ENCODE measurements at regions not wholly inside any gene's neighbourhood (a gene's known extent, or its start where the extent isn't known, plus 50 kb on each side); places are given as distances from the start of the nearest gene placed in this dataset.

DNA sequence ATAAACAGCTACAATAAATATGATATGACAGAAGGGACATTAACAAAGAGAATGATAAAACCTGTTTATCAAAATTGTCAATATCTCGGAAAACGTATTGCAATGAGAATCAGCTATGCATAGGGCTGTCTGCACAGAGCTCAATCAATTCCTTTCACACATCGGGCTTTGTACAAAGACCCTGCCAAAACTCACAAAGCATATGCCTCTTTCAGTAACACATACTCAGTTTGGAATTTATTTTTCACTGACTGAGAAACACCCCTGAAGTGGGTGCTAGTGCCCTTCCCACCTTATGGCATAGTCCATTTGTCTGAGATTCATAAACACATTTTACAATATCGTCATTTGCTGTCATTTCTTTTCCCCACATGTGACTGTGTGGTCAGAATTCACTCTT is 815.8 kb upstream of the FAM98A start:
- Histone ChIP-seq H3K79me2 (ENCODE audit: insufficient read depth, low read depth, low read length) (no peaks in the 10 kb centered on the region), H3K4me1 (ENCODE audit: insufficient read depth, low read length, poor library complexity, severe bottlenecking) (no peaks in the 10 kb centered on the region), H3K4me3 (ENCODE audit: low read depth, low read length, poor library complexity, severe bottlenecking) (no peak overlapping the region), H3K4me2 (ENCODE audit: low read length) (no peak overlapping the region), H3K27ac (ENCODE audit: low read depth, low read length, poor library complexity, severe bottlenecking) (no peak overlapping the region), H4K20me1 (ENCODE audit: insufficient read depth, low read length) (no peaks in the 10 kb centered on the region), H3K9me2 (ENCODE audit: insufficient read depth, low read length) (no peaks in the 10 kb centered on the region), H2AFZ (ENCODE audit: low read length) (no peak overlapping the region), H3K36me3 (ENCODE audit: insufficient read depth, low read length) (no peaks in the 10 kb centered on the region), H3K9me3 (ENCODE audit: low read length) (no peaks in the 10 kb centered on the region)
- DNase-seq (ENCODE audit: low spot score) = no peak
- POLR2A ChIA-PET = interaction anchor here (0.6 kb wide), 1 partner anchor 1302 kb away, joined by 3 read pairs; no protein-coding TSS in a partner anchor
- TF ChIP-seq, protein P1, sequence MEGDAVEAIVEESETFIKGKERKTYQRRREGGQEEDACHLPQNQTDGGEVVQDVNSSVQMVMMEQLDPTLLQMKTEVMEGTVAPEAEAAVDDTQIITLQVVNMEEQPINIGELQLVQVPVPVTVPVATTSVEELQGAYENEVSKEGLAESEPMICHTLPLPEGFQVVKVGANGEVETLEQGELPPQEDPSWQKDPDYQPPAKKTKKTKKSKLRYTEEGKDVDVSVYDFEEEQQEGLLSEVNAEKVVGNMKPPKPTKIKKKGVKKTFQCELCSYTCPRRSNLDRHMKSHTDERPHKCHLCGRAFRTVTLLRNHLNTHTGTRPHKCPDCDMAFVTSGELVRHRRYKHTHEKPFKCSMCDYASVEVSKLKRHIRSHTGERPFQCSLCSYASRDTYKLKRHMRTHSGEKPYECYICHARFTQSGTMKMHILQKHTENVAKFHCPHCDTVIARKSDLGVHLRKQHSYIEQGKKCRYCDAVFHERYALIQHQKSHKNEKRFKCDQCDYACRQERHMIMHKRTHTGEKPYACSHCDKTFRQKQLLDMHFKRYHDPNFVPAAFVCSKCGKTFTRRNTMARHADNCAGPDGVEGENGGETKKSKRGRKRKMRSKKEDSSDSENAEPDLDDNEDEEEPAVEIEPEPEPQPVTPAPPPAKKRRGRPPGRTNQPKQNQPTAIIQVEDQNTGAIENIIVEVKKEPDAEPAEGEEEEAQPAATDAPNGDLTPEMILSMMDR (conservative IDR thresholded peaks at IDR 0.05; ENCODE audit: low read length) = no peak
- TF ChIP-seq EZH2phosphoT487 (IDR thresholded peaks at IDR 0.05; ENCODE audit: borderline replicate concordance, low read depth, low read length) = no peak
- intact Hi-C loops (cut with micrococcal nuclease; ENCODE audit: unreplicated experiment) = no loop called here
- CTCF ChIA-PET (ENCODE audit: unreplicated experiment) = no interaction called here
- BruUV-seq (replicated peaks) = no TSS peak

DNA sequence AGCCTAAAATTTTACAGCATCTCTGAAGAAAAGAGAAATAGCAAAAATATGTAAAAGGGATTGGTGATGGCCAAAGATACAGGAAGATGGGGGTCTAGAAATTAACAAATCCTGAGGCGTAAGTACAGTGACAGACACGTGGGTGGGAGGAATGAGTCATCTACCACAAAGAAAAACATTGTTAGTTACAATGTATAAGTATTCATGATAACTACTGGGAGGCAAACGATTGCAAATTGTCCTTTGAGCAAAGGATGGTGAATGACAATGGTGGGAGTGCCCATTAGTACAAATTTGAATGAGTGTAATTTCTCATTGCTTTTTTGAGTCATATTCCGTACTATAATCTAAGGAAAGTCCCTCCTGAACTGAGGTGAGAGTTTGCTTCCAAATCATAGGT is 809.0 kb upstream of the FAM98A start:
- intact Hi-C loops (cut with micrococcal nuclease; ENCODE audit: unreplicated experiment) = no loop called here
- ChIA-PET CTCF (ENCODE audit: unreplicated experiment) (no interaction called here), POLR2A (no interaction called here)
- H3K27ac ChIP-seq (ENCODE audit: low read depth, low read length, poor library complexity, severe bottlenecking) = no peak overlapping the region
- no peaks in the 10 kb centered on the region for H3K4me1 ChIP-seq (ENCODE audit: insufficient read depth, low read length, poor library complexity, severe bottlenecking)
- no peaks in the 10 kb centered on the region for H3K9me3 ChIP-seq (ENCODE audit: low read length)
- H3K9me2 ChIP-seq (ENCODE audit: insufficient read depth, low read length) = no peaks in the 10 kb centered on the region
- no TSS peak for BruUV-seq (replicated peaks)
- H2AFZ ChIP-seq (ENCODE audit: low read length) = no peak overlapping the region
- H3K4me3 ChIP-seq (ENCODE audit: low read depth, low read length, poor library complexity, severe bottlenecking) = no peak overlapping the region
- DNase-seq (ENCODE audit: low spot score) = no peak
- H3K4me2 ChIP-seq (ENCODE audit: low read length) = no peak overlapping the region
- H4K20me1 ChIP-seq (ENCODE audit: insufficient read depth, low read length) = no peaks in the 10 kb centered on the region
- TF ChIP-seq, protein P1 (conservative IDR thresholded peaks at IDR 0.05; ENCODE audit: low read length) = no peak
- no peak for TF ChIP-seq EZH2phosphoT487 (IDR thresholded peaks at IDR 0.05; ENCODE audit: borderline replicate concordance, low read depth, low read length)
- no peaks in the 10 kb centered on the region for H3K79me2 ChIP-seq (ENCODE audit: insufficient read depth, low read depth, low read length)
- no peaks in the 10 kb centered on the region for H3K36me3 ChIP-seq (ENCODE audit: insufficient read depth, low read length)

DNA sequence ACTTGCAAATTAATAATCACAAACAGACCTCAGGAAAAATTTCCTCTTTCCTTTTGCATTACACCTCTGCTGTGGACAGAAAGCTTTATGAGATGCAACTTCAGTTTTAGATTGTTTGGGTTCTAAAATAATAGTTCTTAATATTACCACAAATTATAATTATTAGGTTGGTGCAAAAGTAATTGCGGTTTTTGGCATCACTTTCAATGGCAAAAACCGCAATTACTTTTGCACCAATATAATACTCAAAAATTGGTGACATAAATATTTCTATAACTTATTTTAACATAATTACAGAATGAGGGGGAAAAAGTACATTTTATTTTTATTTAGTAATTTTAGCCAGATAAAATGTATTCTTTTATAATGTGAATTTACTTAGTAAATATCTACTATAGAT is 804.4 kb upstream of the FAM98A start:
- Histone ChIP-seq H3K79me2 (ENCODE audit: insufficient read depth, low read depth, low read length) (no peaks in the 10 kb centered on the region), H4K20me1 (ENCODE audit: insufficient read depth, low read length) (no peaks in the 10 kb centered on the region), H3K9me3 (ENCODE audit: low read length) (no peaks in the 10 kb centered on the region), H3K9me2 (ENCODE audit: insufficient read depth, low read length) (no peaks in the 10 kb centered on the region), H3K36me3 (ENCODE audit: insufficient read depth, low read length) (no peaks in the 10 kb centered on the region), H3K4me3 (ENCODE audit: low read depth, low read length, poor library complexity, severe bottlenecking) (no peak overlapping the region), H3K4me2 (ENCODE audit: low read length) (no peak overlapping the region), H3K27ac (ENCODE audit: low read depth, low read length, poor library complexity, severe bottlenecking) (no peak overlapping the region), H3K4me1 (ENCODE audit: insufficient read depth, low read length, poor library complexity, severe bottlenecking) (no peaks in the 10 kb centered on the region), H2AFZ (ENCODE audit: low read length) (no peak overlapping the region)
- DNase-seq (ENCODE audit: low spot score) = no peak
- no TSS peak for BruUV-seq (replicated peaks)
- POLR2A ChIA-PET = no interaction called here
- CTCF ChIA-PET (ENCODE audit: unreplicated experiment) = no interaction called here
- TF ChIP-seq EZH2phosphoT487 (IDR thresholded peaks at IDR 0.05; ENCODE audit: borderline replicate concordance, low read depth, low read length) = no peak
- TF ChIP-seq, protein P1 (conservative IDR thresholded peaks at IDR 0.05; ENCODE audit: low read length) = no peak
- intact Hi-C loops (cut with micrococcal nuclease; ENCODE audit: unreplicated experiment) = no loop called here

Data from OCI-LY7 (cell line).